A549 (cell line): ENCODE measurements at regions not wholly inside any gene's neighbourhood (a gene's known extent, or its start where the extent isn't known, plus 50 kb on each side); places are given as distances from the start of the nearest gene placed in this dataset.

Experiments used
- ESRRA ChIP-seq: fragments of 150-350 bp; IDR thresholded peaks from 2 replicates; pipeline ENCODE4 v1.6.1; 2014; ENCODE audit warnings: mild to moderate bottlenecking, low read length, borderline replicate concordance
- FOSB ChIP-seq: fragments of 250-450 bp; sonication (Bioruptor Pico); IDR thresholded peaks from 2 replicates; pipeline ENCODE4 v1.5.0; 2020; ENCODE audit warnings: mild to moderate bottlenecking, moderate library complexity
- HDAC2 ChIP-seq: fragments of 200-600 bp; sonication (generic); IDR thresholded peaks from 2 replicates; pipeline ENCODE4 v1.6.1; 2016
- HOXA7 ChIP-seq: fragments of 250-450 bp; sonication (Bioruptor Pico); IDR thresholded peaks from 2 replicates; pipeline ENCODE4 v1.5.0; 2020; ENCODE audit warnings: mild to moderate bottlenecking, moderate library complexity
- JUN ChIP-seq, 2 experiments: fragments of >200 bp; sonication (Bioruptor Twin); formaldehyde crosslinking; IDR thresholded peaks; 2 replicates in 1 of 2; 3 replicates in 1 of 2; pipeline ENCODE4 v1.6.1; 2016 to 2017
- MYC ChIP-seq: IDR thresholded peaks from 2 replicates; pipeline ENCODE4 v1.6.1; 2012; ENCODE audit warnings: mild to moderate bottlenecking, inconsistent platforms, low read length, improper control_type of control experiment, borderline replicate concordance
- NPAS2 ChIP-seq: fragments of 250-450 bp; sonication (Bioruptor Pico); IDR thresholded peaks from 2 replicates; pipeline ENCODE4 v1.8.0; 2022; ENCODE audit warnings: mild to moderate bottlenecking, moderate library complexity, borderline replicate concordance
- POLR2A ChIP-seq: IDR thresholded peaks from 2 replicates; pipeline ENCODE4 v1.6.1; 2012; ENCODE audit warnings: mild to moderate bottlenecking, low read length
- POLR2AphosphoS2 ChIP-seq: conservative IDR thresholded peaks from 2 replicates; pipeline ENCODE4 v1.6.1; 2012; ENCODE audit warnings: low read length, improper control_type of control experiment, inconsistent platforms
- RAD21 ChIP-seq, 2 experiments: fragments of >200 bp in 1 of 2; sonication (Bioruptor Twin) in 1 of 2; formaldehyde crosslinking in 1 of 2; IDR thresholded peaks in 1 of 2; conservative IDR thresholded peaks in 1 of 2; 2 replicates in 1 of 2; 3 replicates in 1 of 2; pipeline ENCODE4 v1.6.1; 2012 to 2018; ENCODE audit warnings: inconsistent platforms in 1 of 2
- RNF2 ChIP-seq: fragments of 200-600 bp; sonication (generic); IDR thresholded peaks from 2 replicates; pipeline ENCODE4 v1.6.1; 2016; ENCODE audit warnings: low read depth, mild to moderate bottlenecking, antibody characterized with exemption, moderate library complexity, borderline replicate concordance
- ZC3H11A ChIP-seq: fragments of 450-650 bp; IDR thresholded peaks from 2 replicates; pipeline ENCODE4 v1.6.1; 2014; ENCODE audit warnings: antibody characterized with exemption, mild to moderate bottlenecking
- TF ChIP-seq, protein P1 (sequence below): fragments of >200 bp; sonication (Bioruptor Twin); formaldehyde crosslinking; IDR thresholded peaks from 3 replicates; pipeline ENCODE4 v1.5.1; 2016
- TF ChIP-seq, protein P2 (sequence below): fragments of 150-350 bp; IDR thresholded peaks from 2 replicates; pipeline ENCODE4 v1.6.1; 2014; ENCODE audit warnings: low read depth, mild to moderate bottlenecking, low read length

DNA sequence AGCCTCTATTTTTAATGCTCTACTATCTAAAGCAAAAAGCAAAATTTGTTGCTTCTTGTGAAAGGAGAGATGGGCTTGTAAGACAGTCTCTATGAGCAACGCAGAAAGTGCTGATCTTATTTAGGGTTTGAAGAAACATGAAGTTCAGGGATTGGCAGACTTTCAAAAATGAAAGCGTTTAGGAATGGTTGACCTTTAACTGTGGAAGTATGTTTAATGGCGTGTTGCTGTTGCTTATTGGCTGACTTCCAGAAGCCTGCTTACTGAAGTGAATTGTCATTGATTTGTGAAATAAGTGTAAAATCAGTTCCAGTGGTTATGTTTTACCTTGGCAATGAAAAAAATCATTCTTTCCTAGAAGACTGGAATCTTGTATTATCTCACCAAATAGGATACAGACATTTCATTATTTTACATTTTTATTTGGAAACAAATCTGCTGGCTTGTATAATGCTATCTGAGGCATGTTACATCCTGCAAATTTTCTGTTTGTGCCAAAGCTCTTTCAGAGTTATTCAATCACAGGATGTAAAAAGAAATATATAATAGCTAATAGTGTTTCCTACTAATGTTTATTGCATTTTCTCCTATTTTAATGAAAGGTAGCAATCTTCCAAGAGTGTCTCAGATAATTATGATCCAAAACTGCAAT lies 221.3 kb upstream of the SLITRK6 start:
- TF ChIP-seq POLR2A (no peak), HOXA7 (CRISPR knock-in tag) (no peak), NPAS2 (CRISPR knock-in tag) (no peak), RAD21 (conservative IDR thresholded peaks at IDR 0.05 in 1 of 2, IDR thresholded peaks at IDR 0.05 in 1 of 2) (no peak), JUN (IDR thresholded peaks at IDR 0.05) (no peak), POLR2AphosphoS2 (no peak), ESRRA (no peak), MYC (no peak), HDAC2 (no peak), FOSB (CRISPR knock-in tag) (no peak), ZC3H11A (no peak), RNF2 (no peak)
- TF ChIP-seq, protein P1, sequence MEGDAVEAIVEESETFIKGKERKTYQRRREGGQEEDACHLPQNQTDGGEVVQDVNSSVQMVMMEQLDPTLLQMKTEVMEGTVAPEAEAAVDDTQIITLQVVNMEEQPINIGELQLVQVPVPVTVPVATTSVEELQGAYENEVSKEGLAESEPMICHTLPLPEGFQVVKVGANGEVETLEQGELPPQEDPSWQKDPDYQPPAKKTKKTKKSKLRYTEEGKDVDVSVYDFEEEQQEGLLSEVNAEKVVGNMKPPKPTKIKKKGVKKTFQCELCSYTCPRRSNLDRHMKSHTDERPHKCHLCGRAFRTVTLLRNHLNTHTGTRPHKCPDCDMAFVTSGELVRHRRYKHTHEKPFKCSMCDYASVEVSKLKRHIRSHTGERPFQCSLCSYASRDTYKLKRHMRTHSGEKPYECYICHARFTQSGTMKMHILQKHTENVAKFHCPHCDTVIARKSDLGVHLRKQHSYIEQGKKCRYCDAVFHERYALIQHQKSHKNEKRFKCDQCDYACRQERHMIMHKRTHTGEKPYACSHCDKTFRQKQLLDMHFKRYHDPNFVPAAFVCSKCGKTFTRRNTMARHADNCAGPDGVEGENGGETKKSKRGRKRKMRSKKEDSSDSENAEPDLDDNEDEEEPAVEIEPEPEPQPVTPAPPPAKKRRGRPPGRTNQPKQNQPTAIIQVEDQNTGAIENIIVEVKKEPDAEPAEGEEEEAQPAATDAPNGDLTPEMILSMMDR: no peak
- TF ChIP-seq, protein P2, sequence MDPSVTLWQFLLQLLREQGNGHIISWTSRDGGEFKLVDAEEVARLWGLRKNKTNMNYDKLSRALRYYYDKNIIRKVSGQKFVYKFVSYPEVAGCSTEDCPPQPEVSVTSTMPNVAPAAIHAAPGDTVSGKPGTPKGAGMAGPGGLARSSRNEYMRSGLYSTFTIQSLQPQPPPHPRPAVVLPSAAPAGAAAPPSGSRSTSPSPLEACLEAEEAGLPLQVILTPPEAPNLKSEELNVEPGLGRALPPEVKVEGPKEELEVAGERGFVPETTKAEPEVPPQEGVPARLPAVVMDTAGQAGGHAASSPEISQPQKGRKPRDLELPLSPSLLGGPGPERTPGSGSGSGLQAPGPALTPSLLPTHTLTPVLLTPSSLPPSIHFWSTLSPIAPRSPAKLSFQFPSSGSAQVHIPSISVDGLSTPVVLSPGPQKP: no peak
